Heart left ventricle (tissue), 13 donors: ENCODE measurements at regions not wholly inside any gene's neighbourhood (a gene's known extent, or its start where the extent isn't known, plus 50 kb on each side); places are given as distances from the start of the nearest gene placed in this dataset.

Experiments
- POLR2A ChIP-seq, 2 donors: fragments of 450-650 bp; IDR thresholded peaks; one replicate each; pipeline ENCODE4 v1.6.1; 2017; ENCODE audit warnings: antibody characterized with exemption in 2 of 2, mild to moderate bottlenecking in 2 of 2, moderate library complexity in 2 of 2
- TF ChIP-seq, protein P1 (sequence below), 12 donors: fragments of 200-600 bp; sonication (generic) in 4 of 12; IDR thresholded peaks; one replicate each; pipeline versions ENCODE4 v1.5.0 to v1.8.0; 2018 to 2022; ENCODE audit warnings: antibody characterized with exemption in 12 of 12, mild to moderate bottlenecking in 5 of 12
- donor health status: ischemic (EF 13 %, LVEDD 7.1; RV severe dilation, severe dysfunction).
- donor health status: DM: no; HTN: yes; CAD: no.
- donor health status: DM: no; HTN: no; CAD: no.
- donor health status: ischemic (EF 25% LVEDD 6.9; RV normal size, moderate dysfunction).
- donor health status: ischemic (EF 25% LVEDD 5.7; RV mildly dilated, moderate dysfunction).
- donor health status: ischemic (EF 35%, LVEDD 5.7; RV mildly dilated, moderate dysfunction).
- donor health status: nonischemic (EF 11% LVEDD 7.7; RV severe dilation, severe dysfunction).
- donor health status: DM: yes; HTN: yes; CAD: no.
- donor health status: PGD.
- donor health status: ischemic (EF 29% LVEDD 5.4; RV normal size, mild dysfunction).
- donor health status: nonischemic (EF 23%, LVEDD 6.1; RV moderate dilation, normal function).

DNA sequence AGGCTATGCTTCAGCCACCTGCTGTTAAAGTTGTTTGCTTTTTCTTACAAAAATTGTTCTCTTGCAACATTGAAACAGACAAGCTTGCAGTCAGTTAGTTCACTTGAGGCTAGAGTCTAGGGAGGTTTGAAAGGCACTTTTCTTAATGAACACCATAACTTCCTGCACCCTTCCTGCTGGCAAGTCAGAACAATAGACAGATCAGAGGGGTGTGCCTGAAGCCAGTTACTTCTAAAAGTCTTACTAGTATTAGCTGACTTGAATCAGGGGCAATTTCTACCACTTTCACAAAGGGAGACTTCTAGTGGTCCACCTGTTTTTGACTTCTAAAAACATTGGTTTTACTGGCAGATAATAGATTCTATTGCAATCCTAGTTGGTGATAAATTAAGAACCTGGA, 367.4 kb upstream of the CDH20 start:
- no peak for TF ChIP-seq POLR2A (IDR thresholded peaks at IDR 0.05)
- TF ChIP-seq, protein P1, sequence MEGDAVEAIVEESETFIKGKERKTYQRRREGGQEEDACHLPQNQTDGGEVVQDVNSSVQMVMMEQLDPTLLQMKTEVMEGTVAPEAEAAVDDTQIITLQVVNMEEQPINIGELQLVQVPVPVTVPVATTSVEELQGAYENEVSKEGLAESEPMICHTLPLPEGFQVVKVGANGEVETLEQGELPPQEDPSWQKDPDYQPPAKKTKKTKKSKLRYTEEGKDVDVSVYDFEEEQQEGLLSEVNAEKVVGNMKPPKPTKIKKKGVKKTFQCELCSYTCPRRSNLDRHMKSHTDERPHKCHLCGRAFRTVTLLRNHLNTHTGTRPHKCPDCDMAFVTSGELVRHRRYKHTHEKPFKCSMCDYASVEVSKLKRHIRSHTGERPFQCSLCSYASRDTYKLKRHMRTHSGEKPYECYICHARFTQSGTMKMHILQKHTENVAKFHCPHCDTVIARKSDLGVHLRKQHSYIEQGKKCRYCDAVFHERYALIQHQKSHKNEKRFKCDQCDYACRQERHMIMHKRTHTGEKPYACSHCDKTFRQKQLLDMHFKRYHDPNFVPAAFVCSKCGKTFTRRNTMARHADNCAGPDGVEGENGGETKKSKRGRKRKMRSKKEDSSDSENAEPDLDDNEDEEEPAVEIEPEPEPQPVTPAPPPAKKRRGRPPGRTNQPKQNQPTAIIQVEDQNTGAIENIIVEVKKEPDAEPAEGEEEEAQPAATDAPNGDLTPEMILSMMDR (IDR thresholded peaks at IDR 0.05), result no peak
